Colonic mucosa (tissue), 4 donors: ENCODE measurements at regions not wholly inside any gene's neighbourhood (a gene's known extent, or its start where the extent isn't known, plus 50 kb on each side); places are given as distances from the start of the nearest gene placed in this dataset.

Source experiments
- DNase-seq: peaks from one replicate; pipeline ENCODE4 v3.0.0-alpha.2; 2020
- H3K27ac ChIP-seq: fragments of 200-600 bp; one replicate; pipeline ENCODE4 v1.8.0; 2021
- H3K27me3 ChIP-seq: fragments of 200-600 bp; one replicate; pipeline ENCODE4 v1.8.0; 2021
- H3K36me3 ChIP-seq: fragments of 200-600 bp; one replicate; pipeline ENCODE4 v1.8.0; 2021
- H3K4me1 ChIP-seq: fragments of 200-600 bp; one replicate; pipeline ENCODE4 v1.8.0; 2021; ENCODE audit warnings: mild to moderate bottlenecking
- H3K4me3 ChIP-seq: fragments of 200-600 bp; one replicate; pipeline ENCODE4 v1.8.0; 2021
- H3K9ac ChIP-seq, 2 donors: one replicate each; pipeline ENCODE4 v1.7.0; 2013; ENCODE audit warnings: control low read depth in 2 of 2, low read depth in 2 of 2, low read length in 2 of 2
- H3K9me3 ChIP-seq: fragments of 200-600 bp; one replicate; pipeline ENCODE4 v1.8.0; 2021
- intact Hi-C: fragments of 100-400 bp; cut with DNase I; formaldehyde crosslinking; loops from one replicate; pipeline ENCODE4 v1.14.1; 2022
- TF ChIP-seq, protein P1 (sequence below): fragments of 200-600 bp; IDR thresholded peaks from one replicate; pipeline ENCODE4 v1.8.0; 2022; ENCODE audit warnings: antibody characterized with exemption, mild to moderate bottlenecking
- donor health status: healthy.
- donor health status: DM: no; HTN: no; CAD: no.
- donor health status: DM: no; HTN: no; CAD: no.

DNA sequence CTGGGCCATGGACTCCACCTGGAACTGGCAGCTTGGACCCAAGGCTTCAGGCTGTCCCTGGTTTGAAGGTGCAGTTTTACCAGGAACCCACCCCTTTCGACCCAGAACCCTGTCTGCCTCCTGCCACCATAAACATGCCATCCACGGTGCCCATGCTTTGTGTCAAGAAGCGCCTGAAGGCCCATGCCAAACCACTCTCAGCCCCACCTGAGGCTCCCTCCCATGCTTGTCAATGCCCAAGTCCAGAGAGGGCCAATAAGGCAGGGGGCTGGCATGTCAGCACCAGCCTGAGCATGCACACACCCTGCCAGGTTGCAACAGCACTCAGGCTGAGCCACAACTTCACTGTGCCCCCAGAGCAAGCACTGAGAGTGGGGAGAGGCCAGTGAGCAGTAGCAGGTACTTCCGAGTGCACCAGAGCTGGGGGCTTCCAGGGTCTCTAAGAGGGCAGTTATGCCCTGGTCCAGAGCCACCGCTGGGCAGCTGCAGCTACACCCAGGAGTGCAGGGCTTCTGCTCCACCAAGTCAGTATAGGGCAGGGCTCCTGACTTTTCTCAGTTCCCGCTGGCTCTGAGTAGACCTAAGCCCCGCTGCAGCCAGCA lies 1256.0 kb downstream of the AMY1C start:
- Histone ChIP-seq H3K9ac (no peak overlapping the region), H3K4me1 (no peaks in the 10 kb centered on the region), H3K36me3 (no peaks in the 10 kb centered on the region), H3K27me3 (no peaks in the 10 kb centered on the region), H3K27ac (no peak overlapping the region), H3K9me3 (no peaks in the 10 kb centered on the region), H3K4me3 (no peak overlapping the region)
- intact Hi-C loops: no loop called here
- DNase-seq: no peak
- TF ChIP-seq, protein P1, sequence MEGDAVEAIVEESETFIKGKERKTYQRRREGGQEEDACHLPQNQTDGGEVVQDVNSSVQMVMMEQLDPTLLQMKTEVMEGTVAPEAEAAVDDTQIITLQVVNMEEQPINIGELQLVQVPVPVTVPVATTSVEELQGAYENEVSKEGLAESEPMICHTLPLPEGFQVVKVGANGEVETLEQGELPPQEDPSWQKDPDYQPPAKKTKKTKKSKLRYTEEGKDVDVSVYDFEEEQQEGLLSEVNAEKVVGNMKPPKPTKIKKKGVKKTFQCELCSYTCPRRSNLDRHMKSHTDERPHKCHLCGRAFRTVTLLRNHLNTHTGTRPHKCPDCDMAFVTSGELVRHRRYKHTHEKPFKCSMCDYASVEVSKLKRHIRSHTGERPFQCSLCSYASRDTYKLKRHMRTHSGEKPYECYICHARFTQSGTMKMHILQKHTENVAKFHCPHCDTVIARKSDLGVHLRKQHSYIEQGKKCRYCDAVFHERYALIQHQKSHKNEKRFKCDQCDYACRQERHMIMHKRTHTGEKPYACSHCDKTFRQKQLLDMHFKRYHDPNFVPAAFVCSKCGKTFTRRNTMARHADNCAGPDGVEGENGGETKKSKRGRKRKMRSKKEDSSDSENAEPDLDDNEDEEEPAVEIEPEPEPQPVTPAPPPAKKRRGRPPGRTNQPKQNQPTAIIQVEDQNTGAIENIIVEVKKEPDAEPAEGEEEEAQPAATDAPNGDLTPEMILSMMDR: no peak

DNA sequence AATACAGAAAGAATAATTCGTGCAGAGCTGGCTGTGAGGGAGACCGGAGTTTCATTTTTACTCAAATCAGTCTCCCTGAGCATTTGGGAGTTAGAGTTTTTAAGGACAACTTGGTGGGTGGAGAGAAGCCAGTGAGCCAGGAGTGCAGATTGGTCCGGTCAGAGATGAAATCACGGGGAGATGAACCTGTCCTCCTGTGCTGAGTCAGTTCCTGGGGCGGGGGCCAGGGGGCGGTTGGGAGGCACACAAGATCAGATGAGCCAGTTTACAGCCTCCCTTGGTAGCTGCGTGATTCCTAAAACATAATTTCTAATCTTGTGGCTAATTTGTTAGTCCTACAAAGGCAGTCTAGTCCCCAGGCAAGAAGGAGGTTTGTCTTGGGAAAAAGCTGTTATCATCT lies 1267.9 kb downstream of the AMY1C start:
- H3K27me3 ChIP-seq: no peaks in the 10 kb centered on the region
- H3K9ac ChIP-seq: no peak overlapping the region
- no peaks in the 10 kb centered on the region for H3K36me3 ChIP-seq
- H3K27ac ChIP-seq: no peak overlapping the region
- H3K9me3 ChIP-seq: peaks cover 5% of the 10 kb centered on the region
- no peak for DNase-seq
- H3K4me3 ChIP-seq: no peak overlapping the region
- intact Hi-C loops: no loop called here
- TF ChIP-seq, protein P1: no peak
- H3K4me1 ChIP-seq: no peaks in the 10 kb centered on the region

DNA sequence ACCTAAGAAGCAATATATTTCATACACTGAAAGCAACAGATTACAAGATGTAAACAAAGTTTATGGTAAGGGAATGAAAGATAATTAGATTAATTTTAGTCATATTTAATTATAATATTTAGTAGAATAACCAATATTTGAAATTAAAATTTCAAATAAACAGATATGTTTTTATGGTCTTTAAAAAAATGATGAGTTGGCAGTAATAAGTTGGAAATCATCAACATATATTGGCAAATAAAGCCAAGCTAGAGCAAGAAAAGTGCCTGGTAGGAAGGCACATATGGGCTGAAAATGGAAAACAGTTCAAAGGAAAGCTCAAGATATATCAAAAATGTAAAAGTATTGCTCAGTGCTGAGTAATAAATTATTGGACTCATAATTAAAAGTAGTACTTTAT lies 1274.0 kb downstream of the AMY1C start:
- TF ChIP-seq, protein P1: no peak
- Histone ChIP-seq H3K27ac (no peak overlapping the region), H3K9me3 (no peaks in the 10 kb centered on the region), H3K36me3 (no peaks in the 10 kb centered on the region), H3K9ac (no peak overlapping the region), H3K4me3 (no peak overlapping the region), H3K27me3 (no peaks in the 10 kb centered on the region), H3K4me1 (no peaks in the 10 kb centered on the region)
- no peak for DNase-seq
- intact Hi-C loops: no loop called here

DNA sequence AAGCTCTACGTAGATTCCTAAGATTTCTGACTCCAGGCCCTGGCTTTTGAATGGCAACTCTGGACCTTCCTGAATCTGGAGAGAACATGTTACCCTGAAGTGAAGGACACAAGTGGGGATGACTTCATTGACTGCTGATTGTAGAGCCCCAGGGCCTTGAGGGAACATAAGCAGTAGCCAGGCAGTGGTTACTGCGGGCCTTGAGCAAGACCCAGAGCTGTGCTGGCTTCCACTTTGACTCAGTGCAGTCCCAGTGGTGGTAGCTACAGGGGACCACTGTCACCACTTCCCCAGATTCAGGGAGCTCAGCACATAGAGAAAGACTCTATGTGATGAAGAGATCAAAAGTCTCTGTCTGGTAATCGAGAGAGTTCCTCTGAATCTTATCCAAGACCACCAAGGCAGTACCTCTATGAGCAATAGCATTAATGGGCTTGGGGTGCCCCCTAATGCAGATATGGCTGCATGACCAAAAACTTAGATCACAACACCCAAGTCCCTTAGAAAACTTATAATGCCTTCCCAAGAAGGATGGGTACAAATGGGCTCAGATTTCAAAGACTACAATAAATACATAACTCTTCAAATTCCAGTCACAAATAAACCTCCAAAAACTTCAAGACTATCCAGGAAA lies 1278.3 kb downstream of the AMY1C start:
- H3K4me1 ChIP-seq: no peaks in the 10 kb centered on the region
- H3K36me3 ChIP-seq: no peaks in the 10 kb centered on the region
- no peaks in the 10 kb centered on the region for H3K27me3 ChIP-seq
- intact Hi-C loops: no loop called here
- no peaks in the 10 kb centered on the region for H3K9me3 ChIP-seq
- no peak for DNase-seq
- TF ChIP-seq, protein P1: no peak
- no peak overlapping the region for H3K9ac ChIP-seq
- no peak overlapping the region for H3K4me3 ChIP-seq
- H3K27ac ChIP-seq: no peak overlapping the region

DNA sequence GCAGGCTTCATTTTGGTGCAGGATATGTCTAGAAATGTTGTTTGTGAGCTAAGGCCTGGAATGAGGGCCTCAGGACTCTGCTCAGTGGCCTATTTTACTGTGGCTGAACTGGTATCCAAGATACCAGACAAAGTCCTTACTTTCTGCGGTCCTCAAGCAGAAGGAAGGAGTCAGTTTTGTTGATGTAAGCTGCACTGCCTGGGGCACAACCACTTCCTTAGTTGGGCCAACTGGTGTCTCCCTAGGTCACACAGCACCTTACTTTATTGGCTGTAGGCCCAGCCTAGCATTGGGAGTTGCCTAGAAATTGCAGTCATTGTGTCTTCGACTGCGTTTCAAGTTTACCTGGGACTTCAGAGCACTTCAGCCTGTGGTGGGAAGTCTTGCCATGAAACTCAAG lies 1322.7 kb downstream of the AMY1C start:
- DNase-seq: no peak
- Histone ChIP-seq H3K27me3 (no peaks in the 10 kb centered on the region), H3K9me3 (no peaks in the 10 kb centered on the region), H3K9ac (no peak overlapping the region), H3K4me3 (no peak overlapping the region), H3K4me1 (no peaks in the 10 kb centered on the region), H3K36me3 (no peaks in the 10 kb centered on the region), H3K27ac (no peak overlapping the region)
- intact Hi-C loops: no loop called here
- TF ChIP-seq, protein P1: no peak
